ENCODE measurements at regions not wholly inside any gene's neighbourhood (a gene's known extent, or its start where the extent isn't known, plus 50 kb on each side); places are given as distances from the start of the nearest gene placed in this dataset.

GRCh38 chr16:9607515-9608230 is 516.2 kb downstream of the HAPSTR1 start:
- H3K27ac Mint-ChIP-seq: no peak overlapping the region
- H3K9me3 Mint-ChIP-seq: no peaks in the 10 kb centered on the region
- TF ChIP-seq, protein P1, sequence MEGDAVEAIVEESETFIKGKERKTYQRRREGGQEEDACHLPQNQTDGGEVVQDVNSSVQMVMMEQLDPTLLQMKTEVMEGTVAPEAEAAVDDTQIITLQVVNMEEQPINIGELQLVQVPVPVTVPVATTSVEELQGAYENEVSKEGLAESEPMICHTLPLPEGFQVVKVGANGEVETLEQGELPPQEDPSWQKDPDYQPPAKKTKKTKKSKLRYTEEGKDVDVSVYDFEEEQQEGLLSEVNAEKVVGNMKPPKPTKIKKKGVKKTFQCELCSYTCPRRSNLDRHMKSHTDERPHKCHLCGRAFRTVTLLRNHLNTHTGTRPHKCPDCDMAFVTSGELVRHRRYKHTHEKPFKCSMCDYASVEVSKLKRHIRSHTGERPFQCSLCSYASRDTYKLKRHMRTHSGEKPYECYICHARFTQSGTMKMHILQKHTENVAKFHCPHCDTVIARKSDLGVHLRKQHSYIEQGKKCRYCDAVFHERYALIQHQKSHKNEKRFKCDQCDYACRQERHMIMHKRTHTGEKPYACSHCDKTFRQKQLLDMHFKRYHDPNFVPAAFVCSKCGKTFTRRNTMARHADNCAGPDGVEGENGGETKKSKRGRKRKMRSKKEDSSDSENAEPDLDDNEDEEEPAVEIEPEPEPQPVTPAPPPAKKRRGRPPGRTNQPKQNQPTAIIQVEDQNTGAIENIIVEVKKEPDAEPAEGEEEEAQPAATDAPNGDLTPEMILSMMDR (IDR thresholded peaks at IDR 0.05; ENCODE audit: unreplicated experiment in 3 of 3): no peak
- no peaks in the 10 kb centered on the region for H3K4me1 Mint-ChIP-seq
- H3K4me3 Mint-ChIP-seq: no peak overlapping the region
- H3K36me3 Mint-ChIP-seq (ENCODE audit: low read depth): no peaks in the 10 kb centered on the region
- H3K27me3 Mint-ChIP-seq (ENCODE audit: low read depth): no peaks in the 10 kb centered on the region

- Mint-ChIP-seq H3K36me3 (ENCODE audit: low read depth) (no peaks in the 10 kb centered on the region), H3K27ac (no peak overlapping the region)
Measured at GRCh38 chr16:9610727-9611126, 519.3 kb downstream of the HAPSTR1 start.

GRCh38 chr16:9612267-9612666 is 520.8 kb downstream of the HAPSTR1 start:
- H3K36me3 Mint-ChIP-seq (ENCODE audit: low read depth): no peaks in the 10 kb centered on the region
- no peak overlapping the region for H3K27ac Mint-ChIP-seq
- no peaks in the 10 kb centered on the region for H3K27me3 Mint-ChIP-seq (ENCODE audit: low read depth)

More at GRCh38 chr16:9610727-9611126, 519.3 kb downstream of the HAPSTR1 start:
- Mint-ChIP-seq H3K9me3 (no peaks in the 10 kb centered on the region), H3K27me3 (ENCODE audit: low read depth) (no peaks in the 10 kb centered on the region), H3K4me3 (no peak overlapping the region), H3K4me1 (no peaks in the 10 kb centered on the region)
- TF ChIP-seq, protein P1 (IDR thresholded peaks at IDR 0.05; ENCODE audit: unreplicated experiment in 3 of 3): no peak

DNA sequence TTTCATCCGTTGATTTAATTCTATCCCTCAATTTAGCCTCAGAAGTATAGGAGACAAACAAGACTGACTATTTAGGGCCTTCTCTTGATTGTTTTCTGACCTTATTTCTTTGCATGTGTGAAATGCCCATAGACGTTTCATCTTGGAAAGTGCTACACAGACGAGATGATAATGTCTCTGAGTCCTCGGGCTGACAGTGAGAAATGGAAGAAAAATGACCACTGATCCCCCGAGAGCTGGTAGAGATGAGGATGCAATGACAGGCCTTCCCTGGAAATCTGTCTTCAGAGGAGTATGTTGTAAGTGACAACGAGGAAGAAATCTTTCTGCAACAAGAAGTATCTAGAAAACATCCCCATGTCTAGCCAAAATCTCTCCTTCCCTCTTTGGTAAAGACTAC is 522.9 kb downstream of the HAPSTR1 start:
- no peaks in the 10 kb centered on the region for H3K27me3 Mint-ChIP-seq (ENCODE audit: low read depth)
- TF ChIP-seq, protein P1 (IDR thresholded peaks at IDR 0.05; ENCODE audit: unreplicated experiment in 3 of 3): no peak
- H3K27ac Mint-ChIP-seq: no peak overlapping the region
- no peaks in the 10 kb centered on the region for H3K4me1 Mint-ChIP-seq
- peaks cover 8% of the 10 kb centered on the region for H3K9me3 Mint-ChIP-seq
- no peaks in the 10 kb centered on the region for H3K36me3 Mint-ChIP-seq (ENCODE audit: low read depth)
- H3K4me3 Mint-ChIP-seq: no peak overlapping the region

More at GRCh38 chr16:9612267-9612666, 520.8 kb downstream of the HAPSTR1 start:
- H3K4me3 Mint-ChIP-seq: no peak overlapping the region
- no peaks in the 10 kb centered on the region for H3K4me1 Mint-ChIP-seq
- H3K9me3 Mint-ChIP-seq: no peaks in the 10 kb centered on the region
- TF ChIP-seq, protein P1 (IDR thresholded peaks at IDR 0.05; ENCODE audit: unreplicated experiment in 3 of 3): no peak

DNA sequence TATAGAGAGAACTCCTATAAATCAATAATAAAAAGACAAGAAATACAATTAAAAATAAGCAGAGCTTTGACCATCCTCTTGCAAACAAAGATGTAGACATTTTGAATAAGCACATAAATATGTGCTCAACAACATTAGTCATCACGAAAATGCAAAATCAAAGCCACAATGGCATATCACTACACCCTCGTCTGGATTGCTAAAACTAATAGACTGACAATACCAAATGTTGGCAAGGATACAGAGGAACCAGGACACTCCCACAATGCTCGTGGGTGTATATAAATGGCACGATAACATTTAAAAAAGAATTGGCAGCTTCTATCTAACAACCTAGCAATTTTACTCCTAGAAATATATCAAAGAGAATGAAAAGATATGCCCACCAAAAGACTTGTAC is 530.8 kb downstream of the HAPSTR1 start:
- Mint-ChIP-seq H3K36me3 (ENCODE audit: low read depth) (no peaks in the 10 kb centered on the region), H3K9me3 (peaks cover 15% of the 10 kb centered on the region), H3K4me3 (no peak overlapping the region), H3K27me3 (ENCODE audit: low read depth) (peaks cover 7% of the 10 kb centered on the region), H3K4me1 (no peaks in the 10 kb centered on the region), H3K27ac (no peak overlapping the region)
- TF ChIP-seq, protein P1 (IDR thresholded peaks at IDR 0.05; ENCODE audit: unreplicated experiment in 3 of 3): no peak

- Mint-ChIP-seq H3K9me3 (peaks cover 3% of the 10 kb centered on the region), H3K36me3 (ENCODE audit: low read depth) (no peaks in the 10 kb centered on the region), H3K27me3 (ENCODE audit: low read depth) (peaks cover 7% of the 10 kb centered on the region), H3K4me1 (no peaks in the 10 kb centered on the region), H3K4me3 (no peak overlapping the region), H3K27ac (no peak overlapping the region)
- TF ChIP-seq, protein P1 (IDR thresholded peaks at IDR 0.05; ENCODE audit: unreplicated experiment in 3 of 3): no peak
Measured at GRCh38 chr16:9625122-9625521, 533.7 kb downstream of the HAPSTR1 start.
